ENCODE measurements at regions not wholly inside any gene's neighbourhood (a gene's known extent, or its start where the extent isn't known, plus 50 kb on each side); places are given as distances from the start of the nearest gene placed in this dataset.

DNA sequence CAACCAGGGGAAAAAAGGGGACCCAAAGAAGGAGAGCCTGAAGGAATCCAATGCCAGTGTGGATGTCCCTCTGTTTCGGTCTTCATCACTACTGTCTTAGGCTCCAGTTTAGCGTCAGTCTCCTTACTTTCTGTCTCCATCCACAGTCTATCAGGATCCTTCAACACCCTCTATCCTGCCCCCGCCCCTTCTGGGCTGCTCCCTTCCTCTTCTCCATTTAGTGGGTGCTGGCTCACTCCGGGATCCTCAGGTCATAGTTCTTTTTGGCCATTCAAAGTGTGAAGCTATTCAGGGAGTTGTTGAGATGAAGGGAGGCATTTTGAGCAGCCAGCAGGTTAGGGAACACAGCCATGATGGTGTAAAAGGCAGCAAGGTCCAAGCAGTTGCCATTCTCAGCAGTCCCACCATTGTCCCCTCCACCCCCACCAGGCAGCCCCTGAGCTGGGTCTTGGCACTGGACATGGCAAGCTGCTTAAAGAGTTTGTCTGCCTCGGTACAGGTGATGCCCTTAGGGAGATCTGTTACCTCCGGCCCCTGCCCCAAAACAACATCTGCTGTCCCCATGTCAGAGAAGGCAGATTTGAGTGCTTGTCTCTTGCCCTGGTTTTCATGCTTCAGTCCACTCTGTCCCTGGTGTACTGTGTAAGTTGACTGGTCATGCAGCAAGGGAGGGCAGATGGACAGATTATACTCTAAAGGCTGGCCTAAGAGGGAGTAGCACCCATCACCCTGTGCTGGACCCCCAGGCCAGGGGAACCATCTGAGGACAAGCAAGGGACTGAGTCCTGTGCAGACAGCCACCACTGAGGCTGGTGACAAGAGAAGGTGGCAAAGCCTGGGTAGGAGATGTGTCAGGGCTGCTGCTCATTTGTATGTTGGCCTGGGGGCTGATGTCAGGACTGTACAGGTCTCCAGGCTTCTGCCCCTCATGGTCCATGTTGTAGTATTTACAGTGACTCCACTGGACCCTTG is 842.0 kb downstream of the HACE1 start:
- TF ChIP-seq, protein P1, sequence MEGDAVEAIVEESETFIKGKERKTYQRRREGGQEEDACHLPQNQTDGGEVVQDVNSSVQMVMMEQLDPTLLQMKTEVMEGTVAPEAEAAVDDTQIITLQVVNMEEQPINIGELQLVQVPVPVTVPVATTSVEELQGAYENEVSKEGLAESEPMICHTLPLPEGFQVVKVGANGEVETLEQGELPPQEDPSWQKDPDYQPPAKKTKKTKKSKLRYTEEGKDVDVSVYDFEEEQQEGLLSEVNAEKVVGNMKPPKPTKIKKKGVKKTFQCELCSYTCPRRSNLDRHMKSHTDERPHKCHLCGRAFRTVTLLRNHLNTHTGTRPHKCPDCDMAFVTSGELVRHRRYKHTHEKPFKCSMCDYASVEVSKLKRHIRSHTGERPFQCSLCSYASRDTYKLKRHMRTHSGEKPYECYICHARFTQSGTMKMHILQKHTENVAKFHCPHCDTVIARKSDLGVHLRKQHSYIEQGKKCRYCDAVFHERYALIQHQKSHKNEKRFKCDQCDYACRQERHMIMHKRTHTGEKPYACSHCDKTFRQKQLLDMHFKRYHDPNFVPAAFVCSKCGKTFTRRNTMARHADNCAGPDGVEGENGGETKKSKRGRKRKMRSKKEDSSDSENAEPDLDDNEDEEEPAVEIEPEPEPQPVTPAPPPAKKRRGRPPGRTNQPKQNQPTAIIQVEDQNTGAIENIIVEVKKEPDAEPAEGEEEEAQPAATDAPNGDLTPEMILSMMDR (IDR thresholded peaks at IDR 0.05), result no peak
- no peak for TF ChIP-seq ZFX (IDR thresholded peaks at IDR 0.05; ENCODE audit: borderline replicate concordance)
- H3K27ac ChIP-seq, result no peak overlapping the region

DNA sequence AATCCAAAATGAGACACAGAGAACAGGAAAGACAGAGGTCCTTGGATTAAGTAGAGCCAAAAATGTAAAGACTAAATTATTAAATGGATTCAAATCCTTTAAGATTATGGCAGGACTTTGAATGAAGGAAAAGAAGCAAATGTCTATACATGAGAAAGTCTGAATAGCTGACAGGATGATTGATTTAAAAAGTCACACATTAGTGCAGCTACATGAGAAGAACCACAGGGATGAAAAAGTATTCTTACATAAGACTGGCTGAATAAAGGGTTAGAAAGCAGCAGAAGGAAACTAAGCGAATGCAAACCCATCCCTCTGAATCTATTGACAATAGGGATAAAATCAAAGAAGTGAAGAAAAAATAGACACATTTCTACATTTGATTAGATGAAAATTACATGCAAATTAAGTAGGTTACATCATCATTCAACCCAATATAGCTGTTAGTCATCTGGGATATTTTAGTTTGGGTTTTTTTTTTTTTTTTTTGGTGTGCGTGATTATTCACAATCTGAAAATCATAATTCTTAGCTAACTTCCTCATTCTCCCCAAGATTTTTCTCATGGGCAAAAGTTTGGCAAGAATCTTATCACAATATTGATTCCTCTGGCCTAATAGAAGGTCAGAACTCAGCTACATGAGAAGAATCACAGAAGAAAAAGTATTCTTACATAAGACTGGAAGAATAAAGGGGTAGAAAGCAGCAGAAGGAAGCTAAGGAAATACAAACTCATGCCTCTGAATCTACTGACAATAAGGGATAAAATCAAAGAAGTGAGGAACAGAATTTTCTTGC is 845.4 kb downstream of the HACE1 start:
- no peak overlapping the region for H3K27ac ChIP-seq
- no peak for TF ChIP-seq ZFX (IDR thresholded peaks at IDR 0.05; ENCODE audit: borderline replicate concordance)
- TF ChIP-seq, protein P1 (IDR thresholded peaks at IDR 0.05), result no peak

DNA sequence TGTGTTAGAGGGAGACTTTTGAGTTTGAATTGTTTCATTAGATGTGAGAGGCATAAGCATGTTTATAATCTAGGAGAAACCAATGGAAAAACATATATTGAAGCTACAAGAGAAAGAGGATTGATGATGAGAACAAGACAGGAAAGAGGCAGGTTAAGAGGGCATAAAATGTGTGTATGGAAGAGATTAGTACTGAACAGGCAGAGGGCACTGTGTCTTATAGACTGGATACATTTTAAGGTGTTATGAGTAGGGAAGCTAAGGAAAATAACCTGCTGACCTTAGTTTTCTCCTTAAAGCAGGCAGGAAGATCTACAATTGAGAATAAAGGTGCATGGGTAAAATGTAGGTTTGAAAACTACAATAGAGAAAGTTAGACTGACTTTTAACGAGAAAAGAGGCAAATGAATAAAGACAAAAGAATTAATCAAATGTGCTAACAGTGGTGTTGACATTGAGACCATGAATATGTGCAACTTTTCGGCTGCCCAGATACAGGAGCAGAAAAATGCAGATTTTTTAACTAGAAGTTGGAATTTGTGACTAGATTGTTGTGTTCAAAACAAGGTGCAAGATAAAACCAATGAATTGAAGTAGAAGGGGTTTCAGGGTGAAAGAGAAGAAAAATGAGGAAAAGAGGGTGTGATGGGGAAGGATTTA is 846.3 kb downstream of the HACE1 start:
- H3K27ac ChIP-seq, result no peak overlapping the region
- TF ChIP-seq ZFX (IDR thresholded peaks at IDR 0.05; ENCODE audit: borderline replicate concordance), result no peak
- TF ChIP-seq, protein P1 (IDR thresholded peaks at IDR 0.05), result no peak

DNA sequence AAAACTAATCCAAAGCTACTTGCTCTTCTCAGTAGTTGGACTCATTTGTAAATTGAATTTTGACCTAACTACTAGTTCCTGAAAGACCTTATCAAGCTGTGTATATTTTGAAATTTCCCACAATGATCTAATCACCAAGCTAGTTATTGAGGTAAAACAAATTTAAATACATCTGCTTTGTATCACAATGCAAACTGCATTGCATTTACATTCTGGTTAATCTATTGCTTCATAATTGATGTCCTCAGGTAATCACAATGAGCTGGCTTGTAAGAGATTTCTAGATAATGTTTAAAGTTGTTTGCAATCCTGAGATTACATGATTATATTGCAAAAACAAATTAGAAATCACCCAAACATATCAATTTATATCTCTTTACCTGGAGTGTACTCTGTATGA is 848.8 kb downstream of the HACE1 start:
- TF ChIP-seq, protein P1 (IDR thresholded peaks at IDR 0.05), result no peak
- H3K27ac ChIP-seq, result no peak overlapping the region

DNA sequence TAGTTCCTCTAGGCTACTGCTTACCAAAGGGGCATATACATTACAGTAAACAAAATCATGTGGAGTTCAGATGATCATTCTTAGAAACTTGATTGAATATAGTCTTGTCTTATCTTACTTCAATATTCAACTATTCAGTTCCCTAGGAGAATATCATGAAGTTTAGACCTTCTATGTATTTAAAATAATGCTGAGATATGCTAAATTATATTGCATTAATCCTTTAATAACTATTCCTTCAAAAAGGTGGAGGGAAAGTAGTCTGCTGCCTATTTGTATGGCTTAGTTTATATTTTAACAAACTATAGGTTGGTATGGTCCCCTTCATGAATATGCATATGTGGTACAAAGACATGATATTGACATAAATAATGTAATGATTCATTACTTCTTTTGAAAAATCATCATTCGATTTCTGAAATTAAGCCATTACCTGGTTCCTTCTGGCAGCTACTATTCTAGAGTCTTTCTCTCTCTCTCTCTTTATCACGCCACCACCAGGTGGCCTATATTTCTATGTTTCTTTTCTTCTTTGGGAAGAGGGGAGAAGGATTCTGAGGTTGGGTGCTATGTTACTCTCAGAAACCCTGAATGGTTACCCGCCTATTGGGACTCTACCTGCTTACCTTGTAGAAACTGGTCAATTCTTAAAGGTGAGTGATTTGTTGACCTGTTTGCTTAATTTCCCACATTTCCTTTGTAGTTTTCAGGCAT is 855.8 kb downstream of the HACE1 start:
- H3K27ac ChIP-seq, result no peak overlapping the region
- TF ChIP-seq ZFX (IDR thresholded peaks at IDR 0.05; ENCODE audit: borderline replicate concordance), result no peak
- TF ChIP-seq, protein P1 (IDR thresholded peaks at IDR 0.05), result 0 out of 2 replicates have a peak, but pooled peaks have one; percentile 14

DNA sequence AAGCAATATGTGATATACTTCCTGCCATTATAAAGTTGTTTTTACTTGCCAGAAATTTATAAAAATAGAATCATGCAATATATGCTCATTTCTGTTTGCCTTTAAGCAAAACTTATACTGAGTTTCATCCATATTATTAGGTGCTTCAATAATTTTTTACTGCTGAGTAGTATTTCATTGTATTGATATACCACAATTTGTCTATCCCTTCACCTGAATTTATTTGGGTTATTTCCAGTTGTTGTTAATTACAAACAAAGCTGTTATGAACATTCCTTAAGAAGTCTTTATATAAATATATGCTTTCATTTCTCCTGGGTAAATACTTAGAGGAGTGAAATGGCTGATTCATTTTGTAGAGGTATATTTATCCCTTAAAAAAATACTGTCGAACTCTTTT is 864.1 kb downstream of the HACE1 start:
- no peak overlapping the region for H3K27ac ChIP-seq
- no peak for TF ChIP-seq ZFX (IDR thresholded peaks at IDR 0.05; ENCODE audit: borderline replicate concordance)
- TF ChIP-seq, protein P1 (IDR thresholded peaks at IDR 0.05), result no peak

Data from 22Rv1 (cell line).